Sigmoid colon (tissue), 4 donors: ENCODE measurements at regions not wholly inside any gene's neighbourhood (a gene's known extent, or its start where the extent isn't known, plus 50 kb on each side); places are given as distances from the start of the nearest gene placed in this dataset.

Experiments
- EP300 ChIP-seq, 4 donors: sonication (generic); formaldehyde crosslinking; IDR thresholded peaks; one replicate each; pipeline ENCODE4 v1.6.1; 2017; ENCODE audit warnings: antibody characterized with exemption in 4 of 4
- POLR2A ChIP-seq, 2 donors: fragments of 450-650 bp; IDR thresholded peaks; one replicate each; pipeline ENCODE4 v1.6.1; 2016; ENCODE audit warnings: antibody characterized with exemption in 2 of 2, mild to moderate bottlenecking in 2 of 2, moderate library complexity in 2 of 2
- TF ChIP-seq, protein P1 (sequence below), 4 experiments: fragments of 450-650 bp in 3 of 4; fragments of 200-600 bp in 1 of 4; IDR thresholded peaks; one replicate each; pipeline ENCODE4 v1.5.1; 2016 to 2019; ENCODE audit warnings: antibody characterized with exemption in 4 of 4, mild to moderate bottlenecking in 3 of 4, moderate library complexity in 2 of 4

- TF ChIP-seq, protein P1, sequence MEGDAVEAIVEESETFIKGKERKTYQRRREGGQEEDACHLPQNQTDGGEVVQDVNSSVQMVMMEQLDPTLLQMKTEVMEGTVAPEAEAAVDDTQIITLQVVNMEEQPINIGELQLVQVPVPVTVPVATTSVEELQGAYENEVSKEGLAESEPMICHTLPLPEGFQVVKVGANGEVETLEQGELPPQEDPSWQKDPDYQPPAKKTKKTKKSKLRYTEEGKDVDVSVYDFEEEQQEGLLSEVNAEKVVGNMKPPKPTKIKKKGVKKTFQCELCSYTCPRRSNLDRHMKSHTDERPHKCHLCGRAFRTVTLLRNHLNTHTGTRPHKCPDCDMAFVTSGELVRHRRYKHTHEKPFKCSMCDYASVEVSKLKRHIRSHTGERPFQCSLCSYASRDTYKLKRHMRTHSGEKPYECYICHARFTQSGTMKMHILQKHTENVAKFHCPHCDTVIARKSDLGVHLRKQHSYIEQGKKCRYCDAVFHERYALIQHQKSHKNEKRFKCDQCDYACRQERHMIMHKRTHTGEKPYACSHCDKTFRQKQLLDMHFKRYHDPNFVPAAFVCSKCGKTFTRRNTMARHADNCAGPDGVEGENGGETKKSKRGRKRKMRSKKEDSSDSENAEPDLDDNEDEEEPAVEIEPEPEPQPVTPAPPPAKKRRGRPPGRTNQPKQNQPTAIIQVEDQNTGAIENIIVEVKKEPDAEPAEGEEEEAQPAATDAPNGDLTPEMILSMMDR (IDR thresholded peaks at IDR 0.05), result no peak
- no peak for TF ChIP-seq POLR2A (IDR thresholded peaks at IDR 0.05)
- TF ChIP-seq EP300 (IDR thresholded peaks at IDR 0.05), result no peak
Observed at GRCh38 chr9:85368781-85369180, 373.0 kb downstream of the AGTPBP1 start.
